ENCODE measurements at regions not wholly inside any gene's neighbourhood (a gene's known extent, or its start where the extent isn't known, plus 50 kb on each side); places are given as distances from the start of the nearest gene placed in this dataset.

DNA sequence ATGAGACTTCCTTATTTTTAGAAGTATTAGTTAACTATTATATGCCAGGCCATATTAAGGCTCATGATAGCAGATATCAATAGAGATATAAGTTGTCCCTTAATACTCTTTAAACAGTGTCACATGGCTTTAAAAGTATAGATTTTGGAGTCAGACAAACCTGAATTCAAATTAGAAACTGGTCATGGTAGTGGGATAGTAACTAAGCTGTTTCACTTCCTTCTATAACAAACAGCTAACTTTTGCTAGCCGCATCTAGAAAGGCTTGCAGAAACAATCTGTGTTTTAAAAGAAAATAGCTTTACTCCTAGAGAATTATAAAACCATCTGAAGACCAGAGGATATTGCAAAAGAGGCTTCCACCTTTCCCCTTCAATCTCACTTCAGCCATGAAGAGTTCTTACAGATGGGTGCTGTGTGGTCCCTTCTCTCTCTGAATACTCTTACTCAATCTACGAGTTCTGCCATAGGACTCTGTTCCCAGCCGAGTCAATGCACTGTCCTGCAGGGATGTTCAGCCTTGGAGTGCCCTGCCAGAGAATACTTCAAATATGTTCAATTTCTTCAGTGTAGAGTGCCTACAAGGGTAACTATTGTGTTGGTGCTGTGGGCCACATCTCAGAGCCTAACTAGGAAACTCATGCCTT lies 810.2 kb downstream of the EFNA5 start:
- TF ChIP-seq NFIC (IDR thresholded peaks at IDR 0.05) (no peak), CEBPB (IDR thresholded peaks at IDR 0.05) (no peak), RAD21 (IDR thresholded peaks at IDR 0.05; ENCODE audit: low read depth) (no peak), EGR1 (IDR thresholded peaks at IDR 0.05) (no peak), ZBTB7A (IDR thresholded peaks at IDR 0.05; ENCODE audit: low read depth) (no peak)
- TF ChIP-seq, protein P1, sequence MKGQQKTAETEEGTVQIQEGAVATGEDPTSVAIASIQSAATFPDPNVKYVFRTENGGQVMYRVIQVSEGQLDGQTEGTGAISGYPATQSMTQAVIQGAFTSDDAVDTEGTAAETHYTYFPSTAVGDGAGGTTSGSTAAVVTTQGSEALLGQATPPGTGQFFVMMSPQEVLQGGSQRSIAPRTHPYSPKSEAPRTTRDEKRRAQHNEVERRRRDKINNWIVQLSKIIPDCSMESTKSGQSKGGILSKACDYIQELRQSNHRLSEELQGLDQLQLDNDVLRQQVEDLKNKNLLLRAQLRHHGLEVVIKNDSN (IDR thresholded peaks at IDR 0.05) = no peak
- TF ChIP-seq, protein P2, sequence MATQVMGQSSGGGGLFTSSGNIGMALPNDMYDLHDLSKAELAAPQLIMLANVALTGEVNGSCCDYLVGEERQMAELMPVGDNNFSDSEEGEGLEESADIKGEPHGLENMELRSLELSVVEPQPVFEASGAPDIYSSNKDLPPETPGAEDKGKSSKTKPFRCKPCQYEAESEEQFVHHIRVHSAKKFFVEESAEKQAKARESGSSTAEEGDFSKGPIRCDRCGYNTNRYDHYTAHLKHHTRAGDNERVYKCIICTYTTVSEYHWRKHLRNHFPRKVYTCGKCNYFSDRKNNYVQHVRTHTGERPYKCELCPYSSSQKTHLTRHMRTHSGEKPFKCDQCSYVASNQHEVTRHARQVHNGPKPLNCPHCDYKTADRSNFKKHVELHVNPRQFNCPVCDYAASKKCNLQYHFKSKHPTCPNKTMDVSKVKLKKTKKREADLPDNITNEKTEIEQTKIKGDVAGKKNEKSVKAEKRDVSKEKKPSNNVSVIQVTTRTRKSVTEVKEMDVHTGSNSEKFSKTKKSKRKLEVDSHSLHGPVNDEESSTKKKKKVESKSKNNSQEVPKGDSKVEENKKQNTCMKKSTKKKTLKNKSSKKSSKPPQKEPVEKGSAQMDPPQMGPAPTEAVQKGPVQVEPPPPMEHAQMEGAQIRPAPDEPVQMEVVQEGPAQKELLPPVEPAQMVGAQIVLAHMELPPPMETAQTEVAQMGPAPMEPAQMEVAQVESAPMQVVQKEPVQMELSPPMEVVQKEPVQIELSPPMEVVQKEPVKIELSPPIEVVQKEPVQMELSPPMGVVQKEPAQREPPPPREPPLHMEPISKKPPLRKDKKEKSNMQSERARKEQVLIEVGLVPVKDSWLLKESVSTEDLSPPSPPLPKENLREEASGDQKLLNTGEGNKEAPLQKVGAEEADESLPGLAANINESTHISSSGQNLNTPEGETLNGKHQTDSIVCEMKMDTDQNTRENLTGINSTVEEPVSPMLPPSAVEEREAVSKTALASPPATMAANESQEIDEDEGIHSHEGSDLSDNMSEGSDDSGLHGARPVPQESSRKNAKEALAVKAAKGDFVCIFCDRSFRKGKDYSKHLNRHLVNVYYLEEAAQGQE (IDR thresholded peaks at IDR 0.05; ENCODE audit: low read depth) = no peak
